ENCODE measurements at regions not wholly inside any gene's neighbourhood (a gene's known extent, or its start where the extent isn't known, plus 50 kb on each side); places are given as distances from the start of the nearest gene placed in this dataset.

DNA sequence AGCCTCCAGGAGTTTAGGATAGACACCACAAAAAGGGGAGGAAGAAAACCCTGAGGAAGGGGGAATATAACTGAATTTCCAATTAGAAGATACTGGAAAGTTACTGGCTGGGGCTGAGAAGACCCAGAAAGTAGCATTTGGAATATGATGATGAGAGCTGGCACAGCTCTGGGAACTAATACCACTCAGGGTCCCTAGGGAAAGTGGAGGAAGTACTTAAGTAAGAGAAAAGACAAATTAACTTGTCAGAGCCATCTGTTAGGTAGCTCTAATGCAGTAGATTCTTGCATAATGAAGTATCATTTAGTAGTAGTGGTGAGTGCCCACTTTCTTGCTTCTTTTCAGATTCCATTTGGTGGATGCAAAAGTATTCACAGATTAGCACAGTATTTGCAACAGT, 90.8 kb upstream of the TSPAN5 start:
- no peak overlapping the region for H3K4me3 ChIP-seq (ENCODE audit: low read depth, low read length)
- no peak for DNase-seq (ENCODE audit: low read depth, low spot score)
- ChIA-PET CTCF (interaction anchor here (1.0 kb wide), 1 partner anchor 306 kb away, joined by 3 read pairs; no protein-coding TSS in a partner anchor), POLR2A (no interaction called here)
- TF ChIP-seq, protein P1, sequence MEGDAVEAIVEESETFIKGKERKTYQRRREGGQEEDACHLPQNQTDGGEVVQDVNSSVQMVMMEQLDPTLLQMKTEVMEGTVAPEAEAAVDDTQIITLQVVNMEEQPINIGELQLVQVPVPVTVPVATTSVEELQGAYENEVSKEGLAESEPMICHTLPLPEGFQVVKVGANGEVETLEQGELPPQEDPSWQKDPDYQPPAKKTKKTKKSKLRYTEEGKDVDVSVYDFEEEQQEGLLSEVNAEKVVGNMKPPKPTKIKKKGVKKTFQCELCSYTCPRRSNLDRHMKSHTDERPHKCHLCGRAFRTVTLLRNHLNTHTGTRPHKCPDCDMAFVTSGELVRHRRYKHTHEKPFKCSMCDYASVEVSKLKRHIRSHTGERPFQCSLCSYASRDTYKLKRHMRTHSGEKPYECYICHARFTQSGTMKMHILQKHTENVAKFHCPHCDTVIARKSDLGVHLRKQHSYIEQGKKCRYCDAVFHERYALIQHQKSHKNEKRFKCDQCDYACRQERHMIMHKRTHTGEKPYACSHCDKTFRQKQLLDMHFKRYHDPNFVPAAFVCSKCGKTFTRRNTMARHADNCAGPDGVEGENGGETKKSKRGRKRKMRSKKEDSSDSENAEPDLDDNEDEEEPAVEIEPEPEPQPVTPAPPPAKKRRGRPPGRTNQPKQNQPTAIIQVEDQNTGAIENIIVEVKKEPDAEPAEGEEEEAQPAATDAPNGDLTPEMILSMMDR (IDR thresholded peaks at IDR 0.05; ENCODE audit: insufficient read depth, low read length, missing control alignments): no peak

DNA sequence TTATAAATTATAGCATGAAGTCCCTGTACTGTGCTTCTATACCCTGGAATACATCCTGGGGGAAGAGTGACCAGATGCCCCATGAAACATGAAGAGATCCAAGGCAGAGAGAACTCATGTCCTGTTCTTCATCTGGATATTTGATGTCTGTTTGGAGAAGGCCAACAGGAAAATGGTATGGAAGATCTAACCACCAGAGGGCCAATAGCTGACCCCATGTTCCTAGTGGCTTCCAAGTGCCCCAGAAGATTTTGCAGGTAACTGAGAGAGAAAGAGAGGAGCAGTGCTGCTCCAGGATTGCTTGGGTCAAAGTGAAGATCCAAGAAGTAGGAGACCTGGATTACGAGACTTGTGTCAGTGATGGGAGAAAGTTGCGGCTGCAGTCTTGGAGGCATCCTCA, 90.2 kb upstream of the TSPAN5 start:
- TF ChIP-seq, protein P1 (IDR thresholded peaks at IDR 0.05; ENCODE audit: insufficient read depth, low read length, missing control alignments): no peak
- POLR2A ChIA-PET: no interaction called here
- H3K4me3 ChIP-seq (ENCODE audit: low read depth, low read length): no peak overlapping the region
- CTCF ChIA-PET: interaction anchor here (1.0 kb wide), 1 partner anchor 307 kb away, joined by 3 read pairs; no protein-coding TSS in a partner anchor
- no peak for DNase-seq (ENCODE audit: low read depth, low spot score)

DNA sequence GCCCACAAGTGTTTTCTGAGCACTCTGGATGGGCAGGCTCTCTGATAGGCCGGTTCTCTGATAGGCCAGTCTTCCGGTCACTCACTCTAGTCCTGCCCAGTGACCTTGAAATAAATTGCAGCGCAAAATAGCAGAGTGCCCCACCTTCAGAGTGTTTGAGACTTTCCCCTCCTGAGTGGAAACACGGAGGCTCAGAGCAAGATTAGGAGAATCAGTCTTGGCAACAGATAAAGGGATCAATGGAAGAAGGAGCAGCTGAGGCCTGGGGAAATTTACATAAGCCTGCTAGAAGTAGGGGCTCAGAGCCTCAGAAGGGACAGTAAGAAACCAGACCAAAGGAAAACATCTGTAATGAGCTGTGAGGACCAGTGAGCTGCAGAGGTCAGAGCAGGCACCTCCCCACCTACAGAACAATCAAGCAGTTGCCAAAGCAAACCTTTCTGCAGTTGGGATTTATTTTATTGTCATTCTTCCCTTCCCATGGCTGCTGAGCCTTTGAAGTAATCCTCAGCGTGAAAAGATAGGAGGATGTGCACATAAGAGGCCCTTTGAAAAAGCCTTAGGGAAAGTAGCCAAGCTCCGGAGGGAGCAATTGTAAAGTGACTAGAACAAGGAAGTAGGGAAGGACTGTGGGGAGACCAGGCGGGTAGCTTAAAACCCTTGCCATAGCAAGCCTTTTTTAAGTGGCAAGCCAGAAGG, 89.1 kb upstream of the TSPAN5 start:
- DNase-seq (ENCODE audit: low read depth, low spot score): no peak
- CTCF ChIA-PET: no interaction called here
- POLR2A ChIA-PET: no interaction called here
- TF ChIP-seq, protein P1 (IDR thresholded peaks at IDR 0.05; ENCODE audit: insufficient read depth, low read length, missing control alignments): no peak
- H3K4me3 ChIP-seq (ENCODE audit: low read depth, low read length): no peak overlapping the region

DNA sequence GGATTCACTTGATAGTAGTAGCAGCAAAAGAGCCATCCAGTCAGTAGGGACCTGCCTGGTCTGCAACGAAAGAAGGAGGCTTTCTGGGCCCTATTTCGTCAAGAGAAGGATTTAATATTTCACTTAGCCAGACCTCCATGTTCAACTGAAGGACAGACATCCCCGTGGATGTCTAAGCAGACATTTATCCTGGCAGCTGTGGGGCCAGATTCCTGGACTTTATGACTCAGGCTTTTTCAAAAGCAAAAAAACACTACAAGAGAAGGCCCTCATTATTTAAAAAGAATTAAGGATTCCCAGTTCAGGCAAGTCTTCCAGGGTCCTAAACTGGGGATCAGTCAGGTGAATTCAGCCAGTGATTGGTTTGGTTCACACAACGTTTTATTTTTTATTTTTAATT, 88.5 kb upstream of the TSPAN5 start:
- no peak for DNase-seq (ENCODE audit: low read depth, low spot score)
- CTCF ChIA-PET: no interaction called here
- no peak overlapping the region for H3K4me3 ChIP-seq (ENCODE audit: low read depth, low read length)
- POLR2A ChIA-PET: no interaction called here
- TF ChIP-seq, protein P1 (IDR thresholded peaks at IDR 0.05; ENCODE audit: insufficient read depth, low read length, missing control alignments): no peak

DNA sequence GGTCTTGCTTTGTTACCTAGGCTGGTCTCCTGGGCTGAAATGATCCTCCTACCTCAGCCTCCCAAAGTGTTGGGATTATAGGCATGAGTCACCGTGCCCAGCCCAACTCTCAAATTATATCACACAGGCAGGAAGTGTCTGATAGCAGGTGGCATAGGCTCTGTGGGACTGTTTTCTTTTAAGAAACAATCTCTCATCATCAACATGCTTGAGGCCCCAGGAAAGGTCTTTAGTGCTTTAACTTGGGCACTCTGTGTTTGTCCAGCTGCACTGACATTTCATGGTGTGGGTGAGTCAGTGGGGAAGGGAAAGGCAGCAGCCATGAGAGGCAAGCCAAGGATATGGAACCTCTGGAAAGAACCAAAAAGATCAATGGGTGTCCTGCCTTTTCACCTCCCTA, 88.1 kb upstream of the TSPAN5 start:
- TF ChIP-seq, protein P1 (IDR thresholded peaks at IDR 0.05; ENCODE audit: insufficient read depth, low read length, missing control alignments): no peak
- no peak for DNase-seq (ENCODE audit: low read depth, low spot score)
- CTCF ChIA-PET: interaction anchor here (1.1 to 2.0 kb wide), 2 partner anchors 279 to 310 kb away, joined by 3 to 8 read pairs; no protein-coding TSS in a partner anchor
- POLR2A ChIA-PET: no interaction called here
- no peak overlapping the region for H3K4me3 ChIP-seq (ENCODE audit: low read depth, low read length)

DNA sequence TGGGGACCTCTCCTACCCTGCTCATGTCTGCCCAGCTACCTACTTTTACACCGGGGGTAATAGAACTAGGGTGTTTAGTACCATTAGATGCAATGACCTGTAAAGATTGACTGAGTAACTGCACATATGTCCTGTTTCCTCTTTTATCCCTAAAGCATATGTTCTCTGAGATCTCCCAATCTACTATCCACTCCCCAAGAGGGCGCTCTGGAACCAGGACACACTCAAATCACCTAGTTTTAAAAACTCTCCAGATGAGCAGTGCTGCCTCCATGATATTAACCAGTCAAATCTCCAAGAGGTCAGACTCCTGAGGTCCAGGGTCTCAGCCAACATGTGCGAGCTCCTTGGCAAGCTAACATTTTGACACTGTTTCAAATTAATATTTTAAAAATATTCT, 87.0 kb upstream of the TSPAN5 start:
- CTCF ChIA-PET: interaction anchor here (0.7 to 2.0 kb wide), 8 partner anchors 8 to 716 kb away, joined by 3 to 8 read pairs (median 3); no protein-coding TSS in a partner anchor
- no peak for DNase-seq (ENCODE audit: low read depth, low spot score)
- TF ChIP-seq, protein P1 (IDR thresholded peaks at IDR 0.05; ENCODE audit: insufficient read depth, low read length, missing control alignments): peak; percentile 20
- H3K4me3 ChIP-seq (ENCODE audit: low read depth, low read length): no peak overlapping the region
- POLR2A ChIA-PET: no interaction called here

Measured in AG04449 (cell line).